GM12873 (cell line): ENCODE measurements at regions not wholly inside any gene's neighbourhood (a gene's known extent, or its start where the extent isn't known, plus 50 kb on each side); places are given as distances from the start of the nearest gene placed in this dataset.

Source experiments
- TF ChIP-seq, protein P1 (sequence below): IDR thresholded peaks from 2 replicates; pipeline ENCODE4 v1.5.1; 2012; ENCODE audit warnings: low read depth, mild to moderate bottlenecking, moderate library complexity, low read length, control low read depth; ENCODE audit not compliant: insufficient read depth; ENCODE audit errors: missing control alignments

DNA sequence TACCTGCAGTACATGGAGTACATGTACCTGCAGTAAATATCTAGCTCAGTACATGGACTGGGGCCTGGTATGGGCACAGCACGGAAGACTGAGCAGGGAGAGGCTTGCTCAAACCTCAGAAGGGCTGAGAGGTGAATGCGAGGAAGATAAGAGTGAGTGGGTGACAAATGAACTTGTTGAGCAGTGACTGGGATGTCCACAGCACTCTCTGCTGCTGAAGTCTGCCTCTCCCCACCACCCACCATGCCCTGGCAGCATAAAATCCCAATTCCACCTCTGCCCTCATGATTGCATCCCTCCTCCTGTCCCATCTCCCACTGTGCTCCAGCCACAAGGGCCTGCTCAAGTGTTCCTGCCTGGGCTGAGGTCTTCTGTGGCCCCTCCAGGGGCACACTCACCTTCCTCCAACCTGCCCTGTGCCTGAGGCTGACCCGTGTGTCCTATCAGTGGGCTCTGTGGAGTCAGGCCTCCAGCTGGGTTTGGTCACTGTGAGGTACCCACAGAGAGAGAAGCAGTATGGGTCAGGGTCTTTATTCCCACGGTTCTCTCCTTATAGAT, 114.2 kb downstream of the FOXD2 start:
- TF ChIP-seq, protein P1, sequence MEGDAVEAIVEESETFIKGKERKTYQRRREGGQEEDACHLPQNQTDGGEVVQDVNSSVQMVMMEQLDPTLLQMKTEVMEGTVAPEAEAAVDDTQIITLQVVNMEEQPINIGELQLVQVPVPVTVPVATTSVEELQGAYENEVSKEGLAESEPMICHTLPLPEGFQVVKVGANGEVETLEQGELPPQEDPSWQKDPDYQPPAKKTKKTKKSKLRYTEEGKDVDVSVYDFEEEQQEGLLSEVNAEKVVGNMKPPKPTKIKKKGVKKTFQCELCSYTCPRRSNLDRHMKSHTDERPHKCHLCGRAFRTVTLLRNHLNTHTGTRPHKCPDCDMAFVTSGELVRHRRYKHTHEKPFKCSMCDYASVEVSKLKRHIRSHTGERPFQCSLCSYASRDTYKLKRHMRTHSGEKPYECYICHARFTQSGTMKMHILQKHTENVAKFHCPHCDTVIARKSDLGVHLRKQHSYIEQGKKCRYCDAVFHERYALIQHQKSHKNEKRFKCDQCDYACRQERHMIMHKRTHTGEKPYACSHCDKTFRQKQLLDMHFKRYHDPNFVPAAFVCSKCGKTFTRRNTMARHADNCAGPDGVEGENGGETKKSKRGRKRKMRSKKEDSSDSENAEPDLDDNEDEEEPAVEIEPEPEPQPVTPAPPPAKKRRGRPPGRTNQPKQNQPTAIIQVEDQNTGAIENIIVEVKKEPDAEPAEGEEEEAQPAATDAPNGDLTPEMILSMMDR = no peak

DNA sequence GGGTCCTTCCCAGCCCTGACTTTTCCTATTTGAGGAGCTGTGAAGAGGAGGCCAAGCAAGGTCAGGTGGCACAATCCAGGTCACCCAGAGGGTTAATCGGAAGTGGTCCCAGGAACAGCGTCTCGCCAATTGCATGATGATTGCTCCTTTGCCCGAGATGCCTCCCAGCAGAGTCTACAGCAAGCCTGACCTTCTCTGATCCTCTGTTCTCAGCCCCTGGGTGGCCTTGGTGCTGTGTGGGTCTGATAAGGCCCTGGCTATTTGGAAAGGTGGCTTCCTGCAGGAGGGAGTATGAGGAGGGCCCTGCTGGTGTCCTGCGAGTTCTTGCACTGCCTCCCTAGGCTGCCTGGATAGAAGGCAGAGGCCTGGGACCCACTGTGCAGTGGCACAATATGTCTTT, 116.2 kb downstream of the FOXD2 start:
- TF ChIP-seq, protein P1 = no peak

- TF ChIP-seq, protein P1 = no peak
Observed at GRCh38 chr1:47554901-47555300, 117.1 kb downstream of the FOXD2 start.

DNA sequence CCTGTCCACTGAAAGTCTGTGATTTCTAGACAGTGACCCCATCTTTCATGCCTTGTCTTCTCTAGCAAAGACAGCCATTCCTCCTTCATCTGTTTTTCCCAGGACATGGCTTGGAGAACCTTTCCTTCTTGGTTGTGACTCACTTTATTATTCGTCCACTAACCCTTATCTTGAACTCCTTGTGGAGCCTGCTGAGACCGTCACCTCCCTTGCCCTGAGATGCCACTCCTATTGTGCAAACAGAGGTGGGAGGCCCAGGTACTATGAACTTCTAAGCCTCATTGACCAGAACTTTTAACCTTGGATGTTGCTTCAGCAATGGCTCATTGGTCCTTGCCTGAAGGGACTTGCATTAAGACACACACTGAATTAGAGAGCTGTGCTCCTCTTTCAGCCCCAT, 117.5 kb downstream of the FOXD2 start:
- TF ChIP-seq, protein P1 = no peak

DNA sequence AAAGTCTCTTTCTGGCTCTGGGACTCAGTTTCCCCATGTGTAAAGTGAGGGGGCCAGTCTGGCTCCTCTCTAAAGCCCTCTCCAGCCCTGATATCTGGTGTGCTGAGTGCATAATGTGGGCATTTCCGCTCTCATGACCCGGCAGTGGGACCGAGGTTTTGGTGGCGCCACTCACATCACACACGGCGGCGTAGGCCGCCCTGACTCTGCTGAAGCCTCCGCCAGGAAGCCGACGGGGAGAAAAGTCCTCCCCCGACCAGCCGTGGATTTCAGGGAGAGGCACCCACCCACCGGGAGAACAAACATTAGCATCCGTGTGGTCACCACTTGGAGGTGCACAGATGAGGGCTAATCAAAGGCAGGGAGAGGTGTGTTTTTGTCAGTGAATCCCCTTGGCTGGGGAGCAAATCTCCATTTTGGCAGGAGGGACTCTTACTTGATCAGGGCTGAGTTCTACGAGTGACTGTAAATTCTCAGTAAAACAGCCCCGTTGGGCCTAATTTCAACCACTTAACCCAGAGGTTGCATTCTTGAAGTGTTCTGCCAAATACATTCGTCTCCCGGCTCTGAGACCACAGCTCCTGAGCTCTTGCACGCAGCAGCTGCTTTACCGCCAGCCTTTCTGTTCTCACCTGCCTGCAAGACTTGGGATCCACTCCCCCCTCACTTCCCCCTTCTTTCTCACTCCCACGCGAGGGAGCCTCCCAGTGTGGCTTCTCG, 118.2 kb downstream of the FOXD2 start:
- TF ChIP-seq, protein P1 = no peak

- TF ChIP-seq, protein P1 = no peak
Observed at GRCh38 chr1:47557066-47557465, 119.2 kb downstream of the FOXD2 start.

GRCh38 chr1:47558601-47559593, 121.1 kb downstream of the FOXD2 start:
- TF ChIP-seq, protein P1 = no peak
